ENCODE measurements at regions not wholly inside any gene's neighbourhood (a gene's known extent, or its start where the extent isn't known, plus 50 kb on each side); places are given as distances from the start of the nearest gene placed in this dataset.

- TF ChIP-seq GATA3 (IDR thresholded peaks at IDR 0.05; ENCODE audit: low read depth, low read length) (no peak), GATA2 (IDR thresholded peaks at IDR 0.05; ENCODE audit: low read depth, low read length) (no peak)
These were observed 72.1 kb upstream of the MAGI1 start for GRCh38 chr3:66110840-66111239.
